Prostate gland (tissue), 2 donors: ENCODE measurements at regions not wholly inside any gene's neighbourhood (a gene's known extent, or its start where the extent isn't known, plus 50 kb on each side); places are given as distances from the start of the nearest gene placed in this dataset.
"Not testable (repeated sequence)": the region's sequence is repeated elsewhere in the genome, so short reads cannot be mapped to it uniquely, and the experiment has no call there.

Source experiments
- DNase-seq: peaks from one replicate; pipeline ENCODE4 v3.0.0-alpha.2; 2019; ENCODE audit warnings: low spot score
- H3K27ac ChIP-seq, 2 donors: fragments of 200-600 bp; sonication (generic); 2 replicates each; pipeline ENCODE4 v1.5.1; 2017 to 2019
- H3K27me3 ChIP-seq: fragments of 200-600 bp; sonication (generic); replicated peaks from 2 replicates; pipeline ENCODE4 v1.5.1; 2019; ENCODE audit not compliant: insufficient read depth
- H3K36me3 ChIP-seq, 2 donors: fragments of 200-600 bp; sonication (generic); 1 replicate in 1 of 2; 2 replicates in 1 of 2; pipeline versions ENCODE4 v1.5.1 to v1.8.1; 2017 to 2019
- H3K4me1 ChIP-seq: fragments of 200-600 bp; sonication (generic); replicated peaks from 2 replicates; pipeline ENCODE4 v1.5.1; 2019
- H3K4me3 ChIP-seq, 2 donors: fragments of 200-600 bp; sonication (generic); 2 replicates each; pipeline ENCODE4 v1.5.1; 2017 to 2019
- H3K9me3 ChIP-seq: fragments of 200-600 bp; sonication (generic); 2 replicates; pipeline ENCODE4 v1.5.1; 2017
- CTCF ChIP-seq, 4 experiments: fragments of 200-600 bp in 2 of 4; fragments of 450-650 bp in 2 of 4; sonication (generic) in 2 of 4; IDR thresholded peaks; 1 replicate in 3 of 4; 2 replicates in 1 of 4; pipeline ENCODE4 v1.5.1; 2016 to 2019; ENCODE audit warnings: antibody characterized with exemption in 4 of 4, mild to moderate bottlenecking in 2 of 4, moderate library complexity in 2 of 4
- POLR2A ChIP-seq: fragments of 450-650 bp; IDR thresholded peaks from one replicate; pipeline ENCODE4 v1.6.1; 2016; ENCODE audit warnings: antibody characterized with exemption, mild to moderate bottlenecking
- POLR2AphosphoS5 ChIP-seq: sonication (generic); formaldehyde crosslinking; IDR thresholded peaks from one replicate; pipeline ENCODE4 v1.6.1; 2017; ENCODE audit warnings: antibody characterized with exemption
- WGBS: methylation state at CpG from one replicate; pipeline ENCODE4 v1.1.5; 2018; 5-methylcytosine and 5-hydroxymethylcytosine counted together
- intact Hi-C: fragments of 100-400 bp; cut with DNase I; formaldehyde crosslinking; loops from one replicate; pipeline ENCODE4 v1.14.2; 2022

GRCh38 chr4:148598418-148599207 lies 156.4 kb upstream of the NR3C2 start:
- H3K4me3 ChIP-seq, H3K27me3 ChIP-seq, H3K36me3 ChIP-seq, H3K9me3 ChIP-seq, H3K4me1 ChIP-seq, intact Hi-C loops: not testable (repeated sequence)
- peak; percentile 52 for TF ChIP-seq POLR2AphosphoS5
- 86% methylated on average over 14 of the region's 14 CpGs for WGBS
- H3K27ac ChIP-seq, result peak overlapping the region; percentile 64 to 68
- DNase-seq, result peak; percentile 29

GRCh38 chr4:148589182-148589581 lies 147.0 kb upstream of the NR3C2 start:
- TF ChIP-seq POLR2A (no peak), POLR2AphosphoS5 (no peak), CTCF (IDR thresholded peaks at IDR 0.05) (no peak)
- intact Hi-C loops, result no loop called here
- 85% methylated on average over 4 of the region's 4 CpGs for WGBS

GRCh38 chr4:148575577-148575976 lies 133.4 kb upstream of the NR3C2 start:
- H3K27me3 ChIP-seq, result no peaks in the 10 kb centered on the region
- H3K9me3 ChIP-seq, result no peaks in the 10 kb centered on the region
- no peak overlapping the region for H3K4me3 ChIP-seq
- H3K27ac ChIP-seq, result no peak overlapping the region
- H3K4me1 ChIP-seq, result no peaks in the 10 kb centered on the region
- TF ChIP-seq CTCF (IDR thresholded peaks at IDR 0.05) (no peak), POLR2A (no peak), POLR2AphosphoS5 (no peak)
- no peak for DNase-seq
- no peaks in the 10 kb centered on the region for H3K36me3 ChIP-seq
- WGBS, result 87% methylated on average over 2 of the region's 2 CpGs
- intact Hi-C loops, result no loop called here

More at GRCh38 chr4:148589182-148589581, 147.0 kb upstream of the NR3C2 start:
- no peak for DNase-seq
- Histone ChIP-seq H3K36me3 (no peaks in the 10 kb centered on the region), H3K27ac (no peak overlapping the region), H3K9me3 (no peaks in the 10 kb centered on the region), H3K4me3 (no peak overlapping the region), H3K4me1 (no peaks in the 10 kb centered on the region), H3K27me3 (no peaks in the 10 kb centered on the region)

- 87% methylated on average over 6 of the region's 6 CpGs for WGBS
- intact Hi-C loops, result no loop called here
- no peak for TF ChIP-seq POLR2A
- TF ChIP-seq POLR2AphosphoS5, result no peak
- no peak for TF ChIP-seq CTCF (IDR thresholded peaks at IDR 0.05)
These were observed 132.7 kb upstream of the NR3C2 start for GRCh38 chr4:148574911-148575310.

GRCh38 chr4:148574502-148574901 lies 132.3 kb upstream of the NR3C2 start:
- no peaks in the 10 kb centered on the region for H3K4me1 ChIP-seq
- no peaks in the 10 kb centered on the region for H3K9me3 ChIP-seq
- TF ChIP-seq POLR2AphosphoS5, result no peak
- TF ChIP-seq CTCF (IDR thresholded peaks at IDR 0.05), result no peak
- no peak for TF ChIP-seq POLR2A
- H3K4me3 ChIP-seq, result no peak overlapping the region
- intact Hi-C loops, result no loop called here
- H3K36me3 ChIP-seq, result no peaks in the 10 kb centered on the region
- WGBS, result 57% methylated on average over 3 of the region's 3 CpGs
- DNase-seq, result no peak
- no peaks in the 10 kb centered on the region for H3K27me3 ChIP-seq
- H3K27ac ChIP-seq, result no peak overlapping the region

More at GRCh38 chr4:148574911-148575310, 132.7 kb upstream of the NR3C2 start:
- no peaks in the 10 kb centered on the region for H3K36me3 ChIP-seq
- no peaks in the 10 kb centered on the region for H3K27me3 ChIP-seq
- no peak overlapping the region for H3K4me3 ChIP-seq
- H3K27ac ChIP-seq, result no peak overlapping the region
- H3K4me1 ChIP-seq, result no peaks in the 10 kb centered on the region
- H3K9me3 ChIP-seq, result no peaks in the 10 kb centered on the region
- no peak for DNase-seq
